Duodenal mucosa (tissue), 2 donors: ENCODE measurements at regions not wholly inside any gene's neighbourhood (a gene's known extent, or its start where the extent isn't known, plus 50 kb on each side); places are given as distances from the start of the nearest gene placed in this dataset.

Source experiments
- H3K27ac ChIP-seq: one replicate; pipeline ENCODE4 v1.7.0; 2013; ENCODE audit warnings: low read depth, low read length
- H3K27me3 ChIP-seq, 2 donors: one replicate each; pipeline ENCODE4 v1.7.0; 2013; ENCODE audit warnings: low read length in 2 of 2, control low read depth in 1 of 2; ENCODE audit not compliant: insufficient read depth in 2 of 2, control insufficient read depth in 1 of 2
- H3K36me3 ChIP-seq, 2 donors: one replicate each; pipeline ENCODE4 v1.7.0; 2013; ENCODE audit warnings: low read length in 2 of 2, control low read depth in 1 of 2; ENCODE audit not compliant: insufficient read depth in 2 of 2, control insufficient read depth in 1 of 2
- H3K4me1 ChIP-seq, 2 donors: one replicate each; pipeline ENCODE4 v1.7.0; 2013; ENCODE audit warnings: low read length in 2 of 2, control low read depth in 1 of 2; ENCODE audit not compliant: insufficient read depth in 2 of 2, control insufficient read depth in 1 of 2
- H3K4me3 ChIP-seq, 2 donors: one replicate each; pipeline ENCODE4 v1.7.0; 2013; ENCODE audit warnings: low read length in 2 of 2, low read depth in 1 of 2
- H3K9ac ChIP-seq, 2 donors: one replicate each; pipeline ENCODE4 v1.7.0; 2013; ENCODE audit warnings: low read length in 2 of 2, low read depth in 1 of 2
- H3K9me3 ChIP-seq, 2 donors: one replicate each; pipeline ENCODE4 v1.7.0; 2013; ENCODE audit warnings: low read length in 2 of 2, control low read depth in 1 of 2; ENCODE audit not compliant: control insufficient read depth in 1 of 2

GRCh38 chr6:1024161-1024560 is 287.7 kb upstream of the FOXQ1 start:
- Histone ChIP-seq H3K9ac (no peak overlapping the region), H3K4me1 (no peaks in the 10 kb centered on the region), H3K27me3 (no peaks in the 10 kb centered on the region), H3K36me3 (no peaks in the 10 kb centered on the region), H3K27ac (no peak overlapping the region), H3K4me3 (no peak overlapping the region), H3K9me3 (no peaks in the 10 kb centered on the region)

GRCh38 chr6:1023229-1023628 is 288.7 kb upstream of the FOXQ1 start:
- Histone ChIP-seq H3K27ac (no peak overlapping the region), H3K27me3 (no peaks in the 10 kb centered on the region), H3K9me3 (no peaks in the 10 kb centered on the region), H3K9ac (no peak overlapping the region), H3K36me3 (no peaks in the 10 kb centered on the region), H3K4me1 (no peaks in the 10 kb centered on the region), H3K4me3 (no peak overlapping the region)

GRCh38 chr6:1022719-1023118 is 289.2 kb upstream of the FOXQ1 start:
- no peak overlapping the region for H3K4me3 ChIP-seq

GRCh38 chr6:1020837-1021236 is 291.1 kb upstream of the FOXQ1 start:
- H3K4me3 ChIP-seq = no peak overlapping the region
- no peaks in the 10 kb centered on the region for H3K36me3 ChIP-seq
- peaks cover 0 to 3% of the 10 kb centered on the region in 2 donors for H3K4me1 ChIP-seq
- H3K9me3 ChIP-seq = no peaks in the 10 kb centered on the region
- no peaks in the 10 kb centered on the region for H3K27me3 ChIP-seq
- no peak overlapping the region for H3K27ac ChIP-seq
- no peak overlapping the region for H3K9ac ChIP-seq

More at GRCh38 chr6:1022719-1023118, 289.2 kb upstream of the FOXQ1 start:
- Histone ChIP-seq H3K27ac (no peak overlapping the region), H3K36me3 (no peaks in the 10 kb centered on the region), H3K9me3 (no peaks in the 10 kb centered on the region), H3K27me3 (no peaks in the 10 kb centered on the region), H3K4me1 (no peaks in the 10 kb centered on the region), H3K9ac (no peak overlapping the region)

GRCh38 chr6:1020133-1020532 is 291.8 kb upstream of the FOXQ1 start:
- Histone ChIP-seq H3K27ac (no peak overlapping the region), H3K4me3 (no peak overlapping the region), H3K27me3 (no peaks in the 10 kb centered on the region), H3K4me1 (peaks cover 0 to 3% of the 10 kb centered on the region in 2 donors), H3K36me3 (no peaks in the 10 kb centered on the region), H3K9ac (no peak overlapping the region), H3K9me3 (no peaks in the 10 kb centered on the region)

- H3K4me3 ChIP-seq = no peak overlapping the region
- no peak overlapping the region for H3K27ac ChIP-seq
- no peaks in the 10 kb centered on the region for H3K9me3 ChIP-seq
- no peaks in the 10 kb centered on the region for H3K36me3 ChIP-seq
- no peak overlapping the region for H3K9ac ChIP-seq
- peaks cover 0 to 3% of the 10 kb centered on the region in 2 donors for H3K4me1 ChIP-seq
- no peaks in the 10 kb centered on the region for H3K27me3 ChIP-seq
Observed at GRCh38 chr6:1018041-1018440, 293.9 kb upstream of the FOXQ1 start.

GRCh38 chr6:1016329-1017302 is 295.3 kb upstream of the FOXQ1 start:
- Histone ChIP-seq H3K4me1 (peaks cover 0 to 3% of the 10 kb centered on the region in 2 donors), H3K4me3 (no peak overlapping the region), H3K27ac (no peak overlapping the region), H3K9ac (no peak overlapping the region), H3K36me3 (no peaks in the 10 kb centered on the region), H3K27me3 (peaks cover 0 to 3% of the 10 kb centered on the region in 2 donors), H3K9me3 (no peaks in the 10 kb centered on the region)

- Histone ChIP-seq H3K4me3 (no peak overlapping the region), H3K9me3 (no peaks in the 10 kb centered on the region), H3K27me3 (peaks cover 0 to 3% of the 10 kb centered on the region in 2 donors), H3K4me1 (peaks cover 0 to 3% of the 10 kb centered on the region in 2 donors), H3K9ac (no peak overlapping the region), H3K27ac (no peak overlapping the region), H3K36me3 (no peaks in the 10 kb centered on the region)
Observed at GRCh38 chr6:1015825-1016224, 296.1 kb upstream of the FOXQ1 start.

GRCh38 chr6:1014431-1014807 is 297.5 kb upstream of the FOXQ1 start:
- no peak overlapping the region for H3K27ac ChIP-seq
- no peaks in the 10 kb centered on the region for H3K36me3 ChIP-seq
- peaks cover 0 to 3% of the 10 kb centered on the region in 2 donors for H3K27me3 ChIP-seq
- H3K9ac ChIP-seq = no peak overlapping the region
- peaks cover 0 to 3% of the 10 kb centered on the region in 2 donors for H3K4me1 ChIP-seq
- H3K9me3 ChIP-seq = no peaks in the 10 kb centered on the region
- no peak overlapping the region for H3K4me3 ChIP-seq

GRCh38 chr6:1013656-1014430 is 298.1 kb upstream of the FOXQ1 start:
- H3K9ac ChIP-seq = no peak overlapping the region
- H3K4me1 ChIP-seq = peaks cover 0 to 3% of the 10 kb centered on the region in 2 donors
- H3K27me3 ChIP-seq = peaks cover 0 to 3% of the 10 kb centered on the region in 2 donors
- H3K36me3 ChIP-seq = no peaks in the 10 kb centered on the region
- no peak overlapping the region for H3K4me3 ChIP-seq
- no peaks in the 10 kb centered on the region for H3K9me3 ChIP-seq
- H3K27ac ChIP-seq = no peak overlapping the region
